D721Med (cell line): ENCODE measurements at regions not wholly inside any gene's neighbourhood (a gene's known extent, or its start where the extent isn't known, plus 50 kb on each side); places are given as distances from the start of the nearest gene placed in this dataset.

Experiments used
- DNase-seq: peaks from one replicate; pipeline ENCODE4 v3.0.0; 2011; ENCODE audit warnings: low spot score; ENCODE audit not compliant: insufficient read length
- FAIRE-seq: peaks from 2 replicates; lab custom pipeline; 2011; peaks lifted over from hg19 to GRCh38; lab: Jason Lieb, UNC
- TF ChIP-seq, protein P1 (sequence below): IDR thresholded peaks from 2 replicates; pipeline ENCODE4 v1.5.1; 2012; ENCODE audit warnings: mild to moderate bottlenecking, control low read depth; ENCODE audit not compliant: insufficient read depth; ENCODE audit errors: missing control alignments

GRCh38 chr3:82364827-82365226, 603.4 kb upstream of the GBE1 start:
- no peak for FAIRE-seq
- TF ChIP-seq, protein P1, sequence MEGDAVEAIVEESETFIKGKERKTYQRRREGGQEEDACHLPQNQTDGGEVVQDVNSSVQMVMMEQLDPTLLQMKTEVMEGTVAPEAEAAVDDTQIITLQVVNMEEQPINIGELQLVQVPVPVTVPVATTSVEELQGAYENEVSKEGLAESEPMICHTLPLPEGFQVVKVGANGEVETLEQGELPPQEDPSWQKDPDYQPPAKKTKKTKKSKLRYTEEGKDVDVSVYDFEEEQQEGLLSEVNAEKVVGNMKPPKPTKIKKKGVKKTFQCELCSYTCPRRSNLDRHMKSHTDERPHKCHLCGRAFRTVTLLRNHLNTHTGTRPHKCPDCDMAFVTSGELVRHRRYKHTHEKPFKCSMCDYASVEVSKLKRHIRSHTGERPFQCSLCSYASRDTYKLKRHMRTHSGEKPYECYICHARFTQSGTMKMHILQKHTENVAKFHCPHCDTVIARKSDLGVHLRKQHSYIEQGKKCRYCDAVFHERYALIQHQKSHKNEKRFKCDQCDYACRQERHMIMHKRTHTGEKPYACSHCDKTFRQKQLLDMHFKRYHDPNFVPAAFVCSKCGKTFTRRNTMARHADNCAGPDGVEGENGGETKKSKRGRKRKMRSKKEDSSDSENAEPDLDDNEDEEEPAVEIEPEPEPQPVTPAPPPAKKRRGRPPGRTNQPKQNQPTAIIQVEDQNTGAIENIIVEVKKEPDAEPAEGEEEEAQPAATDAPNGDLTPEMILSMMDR, result no peak

DNA sequence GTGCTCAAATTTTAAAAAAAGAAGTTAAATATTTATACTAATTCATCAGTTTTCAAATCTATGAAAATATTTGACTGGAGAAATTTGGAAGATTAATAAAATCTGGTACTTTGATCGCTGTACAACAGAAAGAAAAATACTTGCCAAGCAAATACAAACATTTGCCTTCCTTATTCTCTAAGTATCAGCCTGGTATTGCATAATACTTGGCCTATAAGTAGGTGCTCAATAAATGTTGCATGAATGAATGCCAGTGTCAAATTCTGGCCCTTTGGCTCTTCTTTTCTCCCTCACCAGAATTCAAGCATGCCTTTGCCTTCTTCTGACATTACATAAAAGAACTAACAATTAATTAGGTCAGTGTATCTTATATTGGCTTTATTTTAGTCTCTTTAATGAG, 601.7 kb upstream of the GBE1 start:
- DNase-seq (no peak), FAIRE-seq (no peak)
- TF ChIP-seq, protein P1, result no peak

More at GRCh38 chr3:82364827-82365226, 603.4 kb upstream of the GBE1 start:
- no peak for DNase-seq

GRCh38 chr3:82355228-82355627, 593.8 kb upstream of the GBE1 start:
- TF ChIP-seq, protein P1, result no peak
- FAIRE-seq, result no peak
- no peak for DNase-seq

DNA sequence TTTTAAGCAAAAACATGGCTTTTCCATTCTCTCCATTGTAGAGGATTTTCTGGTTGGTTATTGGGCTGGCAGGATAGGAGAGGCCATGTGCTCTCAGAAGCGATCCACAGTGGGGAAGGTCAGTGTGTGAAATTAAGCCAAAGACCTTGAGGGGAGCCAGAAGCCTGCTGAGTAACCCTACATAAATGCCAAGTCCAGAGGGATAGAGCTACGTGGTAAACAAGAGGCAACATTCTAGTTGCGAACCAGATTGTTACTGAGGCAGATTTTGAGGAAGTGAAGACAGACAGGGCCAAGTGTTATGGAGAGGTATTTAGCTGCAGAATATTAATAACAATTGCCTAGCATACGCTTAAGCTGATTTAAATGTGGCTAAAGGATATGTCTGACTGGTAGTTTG, 592.8 kb upstream of the GBE1 start:
- TF ChIP-seq, protein P1, result no peak
- DNase-seq (no peak), FAIRE-seq (no peak)

DNA sequence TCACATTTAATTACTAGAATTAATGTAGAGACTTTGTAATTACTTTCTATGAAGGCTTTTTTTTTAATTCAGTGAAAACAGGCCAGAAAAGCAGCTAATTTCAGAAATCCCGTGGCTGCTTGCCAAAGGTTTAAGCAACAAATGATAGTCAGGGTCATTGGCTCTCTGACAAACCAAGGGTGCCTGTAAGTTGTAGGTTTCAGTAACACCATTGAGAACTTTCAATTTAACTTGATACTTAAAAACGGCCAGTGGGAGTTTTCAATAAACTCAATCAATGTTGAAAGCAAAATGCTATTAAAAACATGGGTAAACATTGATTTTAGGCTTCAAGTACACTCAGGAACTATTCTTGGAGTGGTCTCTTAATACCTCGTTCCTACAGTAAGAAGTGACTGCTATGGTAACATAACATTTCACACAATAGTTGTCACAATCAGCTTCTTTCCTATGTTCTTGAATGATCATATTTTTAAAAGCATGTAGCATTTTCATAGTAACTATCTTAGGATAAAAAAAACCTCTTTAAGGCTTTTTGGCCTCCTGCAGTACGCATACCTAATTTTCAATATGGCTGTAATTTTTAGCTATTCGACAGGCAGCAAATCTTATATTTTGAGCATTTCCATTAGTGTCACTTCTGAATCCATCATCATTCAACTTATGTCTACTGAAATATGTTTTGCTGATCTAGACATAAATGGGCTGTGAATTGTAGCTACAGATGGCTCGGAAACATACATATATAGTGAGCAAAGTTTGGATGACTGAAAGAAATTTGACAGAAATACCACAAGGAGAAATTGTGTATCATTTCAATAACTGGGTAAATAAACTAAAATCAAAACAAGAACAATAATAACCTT, 592.1 kb upstream of the GBE1 start:
- FAIRE-seq (no peak), DNase-seq (no peak)
- TF ChIP-seq, protein P1, result no peak

DNA sequence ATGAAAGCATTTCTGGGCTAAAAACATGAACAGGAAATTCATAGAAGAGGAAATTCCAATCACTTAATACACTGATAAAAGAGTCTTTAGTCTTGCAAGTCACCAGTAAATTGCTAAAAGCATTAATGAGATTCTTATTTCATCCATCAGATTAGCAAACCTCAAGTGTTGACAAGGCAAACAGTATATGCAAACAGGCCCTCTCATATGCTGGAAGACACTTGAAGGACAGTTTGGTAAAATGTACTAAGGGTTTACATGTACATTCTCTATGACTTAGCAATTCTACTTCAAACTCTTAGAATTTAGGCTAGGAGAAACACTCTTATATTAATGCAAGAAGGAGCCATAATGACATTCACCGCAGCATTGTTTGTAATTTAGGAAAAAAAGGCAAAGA, 586.1 kb upstream of the GBE1 start:
- FAIRE-seq, result no peak
- no peak for DNase-seq
- TF ChIP-seq, protein P1, result no peak

DNA sequence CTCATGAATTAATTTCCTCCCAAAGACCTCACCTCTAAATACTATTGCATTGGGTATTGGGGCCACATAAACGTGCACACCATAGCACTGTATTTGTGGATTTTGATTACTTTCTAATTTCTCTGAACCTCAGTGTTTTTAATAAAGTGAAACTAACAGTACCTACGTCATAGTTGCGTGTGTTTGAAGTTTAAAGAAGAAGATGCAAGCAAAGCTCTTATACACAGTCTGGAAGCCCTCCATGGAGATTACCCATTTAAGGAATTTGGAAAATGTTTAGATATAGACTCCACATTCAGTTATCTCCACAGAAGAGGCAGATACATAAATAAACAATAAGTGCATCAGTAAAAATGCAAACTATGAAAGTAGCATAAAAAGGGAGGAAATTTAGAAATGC, 581.1 kb upstream of the GBE1 start:
- no peak for FAIRE-seq
- DNase-seq, result no peak
- TF ChIP-seq, protein P1, result no peak
